Stimulated activated CD4-positive, alpha-beta T cell treated with anti-CD3 and anti-CD28 coated beads, TNF-alpha, amount 100 ng/mL, for 1 hour (primary cell): ENCODE measurements at regions not wholly inside any gene's neighbourhood (a gene's known extent, or its start where the extent isn't known, plus 50 kb on each side); places are given as distances from the start of the nearest gene placed in this dataset.
"Not testable (repeated sequence)": the region's sequence is repeated elsewhere in the genome, so short reads cannot be mapped to it uniquely, and the experiment has no call there.

Source experiments
- DNase-seq, 3 donors: peaks; one replicate each; pipeline ENCODE4 v3.0.0-alpha.2; 2020; ENCODE audit warnings: low read depth in 3 of 3, low spot score in 1 of 3

GRCh38 chr2:238520359-238520886 lies 93.7 kb downstream of the ASB1 start:
- DNase-seq = no peak

DNA sequence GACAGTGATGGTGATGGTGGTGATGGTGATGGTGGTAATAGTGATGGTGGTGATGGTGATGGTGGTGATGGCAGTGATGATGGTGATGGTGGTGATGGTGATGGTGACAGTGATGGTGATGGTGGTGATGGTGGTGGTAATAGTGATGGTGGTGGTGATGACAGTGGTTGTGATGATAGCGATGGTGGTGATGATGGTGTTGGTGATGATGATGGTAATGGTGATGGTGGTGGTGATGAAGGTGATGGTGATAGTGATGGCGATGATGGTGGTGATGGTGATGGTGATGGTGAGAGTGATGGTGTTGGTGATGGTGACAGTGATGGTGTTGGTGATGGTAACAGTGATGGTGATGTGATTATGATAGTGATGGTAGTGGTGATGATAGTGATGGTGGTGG lies 94.3 kb downstream of the ASB1 start:
- no peak for DNase-seq

GRCh38 chr2:238521870-238522269 lies 95.1 kb downstream of the ASB1 start:
- no peak for DNase-seq

GRCh38 chr2:238523158-238524110 lies 96.7 kb downstream of the ASB1 start:
- no peak for DNase-seq

- DNase-seq = no peak
These were observed 97.8 kb downstream of the ASB1 start for GRCh38 chr2:238524426-238524983.

DNA sequence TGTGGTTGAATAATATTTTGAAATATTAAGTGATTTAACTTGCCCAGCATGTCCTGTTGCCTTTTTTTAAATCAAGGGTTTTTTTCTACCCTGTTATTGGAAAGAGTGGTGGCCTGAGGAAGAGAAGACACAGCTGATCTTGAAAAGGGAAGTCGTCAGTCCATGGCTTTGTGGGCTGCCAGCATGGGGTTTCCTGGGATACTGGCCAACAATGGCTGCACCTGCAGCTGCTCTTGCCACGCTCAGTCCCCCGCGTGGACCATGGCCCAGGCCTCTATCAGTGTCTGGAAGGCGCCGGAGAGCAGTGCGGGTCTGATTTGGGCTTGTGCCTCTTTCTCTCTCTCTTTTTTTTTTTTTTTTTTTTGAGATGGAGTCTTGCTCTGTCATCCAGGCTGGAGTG lies 99.3 kb downstream of the ASB1 start:
- no peak for DNase-seq

- DNase-seq = no peak
These were observed 100.8 kb downstream of the ASB1 start for GRCh38 chr2:238527565-238527964.

GRCh38 chr2:238528953-238529781 lies 102.4 kb downstream of the ASB1 start:
- DNase-seq = no peak

GRCh38 chr2:238531017-238531645 lies 104.4 kb downstream of the ASB1 start:
- not testable (repeated sequence) for DNase-seq

GRCh38 chr2:238543732-238544131 lies 117.0 kb downstream of the ASB1 start:
- DNase-seq = not testable (repeated sequence)

DNA sequence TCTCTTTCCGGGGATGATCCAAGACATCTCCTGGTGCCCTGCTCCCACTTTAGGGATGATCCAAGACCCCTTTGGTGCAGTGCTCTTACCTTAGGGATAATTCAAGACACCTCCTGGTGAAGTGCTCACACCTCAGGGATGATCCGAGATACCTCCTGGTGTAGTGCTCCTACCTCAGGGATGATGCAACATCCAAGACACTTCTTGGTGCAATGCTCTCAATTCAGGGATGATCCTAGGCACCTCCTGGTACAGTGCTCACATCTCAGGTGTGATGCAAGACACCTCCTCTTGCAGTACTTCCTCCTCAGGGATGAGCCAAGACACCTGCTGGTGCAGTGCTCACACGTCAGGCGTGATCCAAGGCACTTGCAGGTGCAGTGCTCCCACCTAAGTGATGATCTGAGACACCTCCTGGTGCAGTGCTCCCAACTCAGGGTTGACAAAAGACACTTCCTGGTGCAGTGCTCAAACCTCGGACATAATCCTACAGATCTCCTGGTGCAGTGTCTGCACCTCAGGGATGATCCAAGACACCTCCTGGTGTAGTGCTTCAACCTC lies 122.3 kb downstream of the ASB1 start:
- DNase-seq = no peak

DNA sequence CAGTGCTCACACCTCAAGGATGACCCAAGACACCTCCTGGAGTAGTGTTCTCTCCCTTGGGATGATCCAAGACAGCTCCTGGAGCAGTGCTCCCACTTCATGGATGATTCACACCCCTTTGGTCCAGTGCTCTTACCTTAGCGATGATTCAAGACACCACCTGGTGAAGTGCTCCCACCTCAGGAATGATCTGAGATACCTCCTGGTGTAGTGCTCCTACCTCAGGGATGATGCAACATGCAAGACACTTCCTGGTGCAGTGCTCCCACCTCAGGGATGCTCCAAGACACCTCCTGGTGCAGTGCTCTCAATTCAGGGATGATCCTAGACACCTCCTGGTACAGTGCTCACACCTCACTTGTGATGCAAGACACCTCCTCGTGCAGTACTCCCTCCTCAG lies 123.1 kb downstream of the ASB1 start:
- DNase-seq = no peak

DNA sequence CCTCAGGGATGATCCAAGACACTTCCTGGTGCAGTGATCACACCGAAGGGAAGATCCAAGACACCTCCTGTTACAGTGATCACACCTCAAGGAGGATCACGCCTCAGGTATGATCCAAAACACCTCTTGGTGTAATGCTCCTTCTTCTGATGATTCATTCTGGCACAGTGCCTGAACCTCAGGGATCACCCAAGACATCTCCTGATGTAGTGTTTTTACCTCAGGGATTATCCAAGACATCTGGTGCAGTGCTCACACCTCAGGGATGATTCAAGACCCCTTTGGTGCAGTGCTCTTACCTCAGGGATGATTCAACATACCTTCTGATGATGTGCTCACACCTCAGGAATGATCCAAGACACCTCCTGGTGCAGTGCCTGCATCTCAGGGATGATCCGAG lies 124.4 kb downstream of the ASB1 start:
- no peak for DNase-seq

DNA sequence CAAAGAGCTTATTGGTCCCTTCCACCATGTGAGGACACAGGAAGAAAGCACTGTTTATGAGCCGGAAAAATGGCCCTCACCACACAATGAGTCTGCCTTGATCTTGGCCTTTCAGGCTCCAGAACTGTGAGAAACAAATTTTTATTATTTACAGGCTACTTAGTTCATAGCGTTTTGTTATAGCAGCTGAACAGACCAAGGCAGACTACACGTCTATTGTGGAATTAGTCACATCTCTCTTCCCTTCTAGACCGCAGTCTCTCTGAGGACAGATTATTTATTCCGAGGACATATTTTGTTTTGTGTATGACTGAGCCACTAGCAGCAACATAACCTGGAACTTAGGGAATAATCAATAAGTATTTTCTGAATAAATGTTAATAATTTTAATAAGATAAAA lies 125.5 kb downstream of the ASB1 start:
- no peak for DNase-seq

DNA sequence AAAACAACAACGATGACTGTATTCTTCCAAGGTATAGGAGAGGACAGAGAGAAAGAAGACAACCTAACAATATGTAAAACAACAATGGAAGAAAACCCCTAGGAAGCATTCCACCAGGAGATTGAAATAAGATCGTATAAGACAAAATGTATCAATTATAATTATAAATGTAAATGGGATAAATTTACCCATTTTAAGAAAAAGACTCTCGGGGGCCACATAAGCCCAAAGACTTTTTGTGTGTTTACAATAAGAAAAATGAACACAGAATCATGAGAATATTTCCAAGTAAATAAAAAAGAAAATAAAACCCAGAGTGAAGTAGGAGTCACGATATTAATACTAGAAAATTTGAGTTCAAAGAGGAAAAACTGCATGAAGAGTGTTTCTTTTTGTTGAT lies 126.4 kb downstream of the ASB1 start:
- no peak for DNase-seq

DNA sequence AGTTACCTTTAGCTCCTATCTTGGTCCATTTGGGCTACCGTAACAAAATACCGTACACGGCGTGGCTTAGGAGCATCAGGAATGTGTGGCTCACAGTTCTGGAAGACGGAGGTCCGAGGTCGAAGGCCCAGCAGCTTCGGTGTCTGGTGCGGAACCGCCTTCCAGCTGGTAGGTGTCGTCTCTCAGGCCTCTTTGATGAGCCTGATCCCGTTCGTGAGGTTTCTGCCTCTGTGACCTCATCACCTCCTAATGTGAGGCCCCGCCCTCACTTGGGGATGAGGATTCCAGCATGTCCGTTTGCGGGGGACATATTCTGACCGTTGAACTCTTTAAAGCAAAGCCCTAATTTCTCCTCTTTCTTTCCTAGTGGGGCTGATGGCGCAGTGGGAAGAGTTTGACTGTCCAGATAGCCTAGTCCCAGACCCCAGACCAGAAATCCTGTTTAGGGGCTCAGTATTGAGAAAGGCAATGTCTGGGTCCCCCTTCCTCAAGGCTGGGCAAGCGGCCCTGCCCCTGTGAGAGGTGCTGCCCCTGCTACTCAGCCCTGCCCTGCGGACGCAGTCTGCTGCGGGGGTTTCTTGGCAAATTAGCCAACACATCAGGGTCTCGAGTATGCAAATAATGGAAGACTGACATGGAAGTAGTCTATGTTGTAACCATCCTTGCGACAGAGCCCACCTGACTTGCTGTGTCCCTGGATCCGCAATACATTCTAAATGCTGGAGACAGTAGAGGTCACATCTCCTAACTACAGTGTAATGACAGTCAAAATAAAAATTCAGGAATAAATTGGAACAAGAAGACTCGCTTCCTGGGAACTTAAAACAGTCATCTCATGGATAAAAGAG lies 128.0 kb downstream of the ASB1 start:
- DNase-seq = no peak

GRCh38 chr2:238555786-238556542 lies 129.2 kb downstream of the ASB1 start:
- no peak for DNase-seq

- DNase-seq = no peak
These were observed 130.7 kb downstream of the ASB1 start for GRCh38 chr2:238557431-238557830.

GRCh38 chr2:238557936-238558335 lies 131.2 kb downstream of the ASB1 start:
- no peak for DNase-seq
